ENCODE measurements at regions not wholly inside any gene's neighbourhood (a gene's known extent, or its start where the extent isn't known, plus 50 kb on each side); places are given as distances from the start of the nearest gene placed in this dataset.
"Not testable (repeated sequence)": the region's sequence is repeated elsewhere in the genome, so short reads cannot be mapped to it uniquely, and the experiment has no call there.

GRCh38 chr1:85520826-85521820, 56.2 kb upstream of the DDAH1 start:
- peak; percentile 22 for DNase-seq (ENCODE audit: low spot score)

GRCh38 chr1:85522458-85522857, 57.5 kb upstream of the DDAH1 start:
- DNase-seq (ENCODE audit: low spot score), result not testable (repeated sequence)

- DNase-seq (ENCODE audit: low spot score), result not testable (repeated sequence)
Observed at GRCh38 chr1:85523061-85523460, 57.5 kb upstream of the CCN1 start.

- DNase-seq (ENCODE audit: low spot score), result not testable (repeated sequence)
Observed at GRCh38 chr1:85524281-85524886, 56.2 kb upstream of the CCN1 start.

- not testable (repeated sequence) for DNase-seq (ENCODE audit: low spot score)
Observed at GRCh38 chr1:85525591-85525991, 55.0 kb upstream of the CCN1 start.

- DNase-seq (ENCODE audit: low spot score), result not testable (repeated sequence)
Observed at GRCh38 chr1:85526216-85526615, 54.3 kb upstream of the CCN1 start.

- DNase-seq (ENCODE audit: low spot score), result not testable (repeated sequence)
Observed at GRCh38 chr1:85527145-85527544, 53.4 kb upstream of the CCN1 start.
